Neural progenitor cell (in vitro differentiated cells): ENCODE measurements at regions not wholly inside any gene's neighbourhood (a gene's known extent, or its start where the extent isn't known, plus 50 kb on each side); places are given as distances from the start of the nearest gene placed in this dataset.

Experiments
- CTCF ChIP-seq: fragments of 200-600 bp; sonication (generic); IDR thresholded peaks from 2 replicates; pipeline ENCODE4 v1.5.1; 2017; ENCODE audit warnings: antibody characterized with exemption, mild to moderate bottlenecking
- EZH2 ChIP-seq: fragments of 200-600 bp; sonication (generic); IDR thresholded peaks from 2 replicates; pipeline ENCODE4 v1.6.1; 2017; ENCODE audit warnings: antibody characterized with exemption, mild to moderate bottlenecking, moderate library complexity
- EZH2phosphoT487 ChIP-seq: fragments of 200-600 bp; sonication (generic); IDR thresholded peaks from 2 replicates; pipeline ENCODE4 v1.6.1; 2017; ENCODE audit warnings: antibody characterized with exemption

GRCh38 chr14:65239938-65240296 lies 137.6 kb upstream of the MAX start:
- TF ChIP-seq CTCF, result no peak
- TF ChIP-seq EZH2phosphoT487, result no peak
- no peak for TF ChIP-seq EZH2
